ENCODE measurements at regions not wholly inside any gene's neighbourhood (a gene's known extent, or its start where the extent isn't known, plus 50 kb on each side); places are given as distances from the start of the nearest gene placed in this dataset.

DNA sequence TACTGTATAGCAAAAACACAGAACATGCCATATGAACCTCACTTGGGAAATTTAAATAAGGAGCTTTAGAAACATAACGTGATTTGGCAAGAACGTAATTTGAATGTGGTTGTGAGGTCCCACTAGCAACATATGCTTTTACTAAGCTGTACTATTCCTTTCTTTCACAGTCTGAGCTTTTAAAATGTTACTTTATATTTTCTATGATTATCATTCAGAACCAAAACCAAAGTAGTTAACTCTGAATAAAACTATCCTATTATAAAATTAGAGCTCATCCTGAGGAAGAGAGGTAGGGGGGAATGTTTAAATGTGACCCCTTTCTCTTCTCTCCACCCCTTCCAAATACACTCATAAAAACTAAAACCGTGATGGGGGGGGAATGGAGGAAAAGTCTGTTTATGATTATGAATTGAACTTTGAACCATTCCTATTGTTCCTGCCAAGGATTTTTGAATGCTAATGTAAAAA, 435.7 kb downstream of the NFIB start:
- no peaks in the 10 kb centered on the region for H3K36me3 ChIP-seq
- H3K27ac ChIP-seq = no peak overlapping the region
- TF ChIP-seq, protein P1, sequence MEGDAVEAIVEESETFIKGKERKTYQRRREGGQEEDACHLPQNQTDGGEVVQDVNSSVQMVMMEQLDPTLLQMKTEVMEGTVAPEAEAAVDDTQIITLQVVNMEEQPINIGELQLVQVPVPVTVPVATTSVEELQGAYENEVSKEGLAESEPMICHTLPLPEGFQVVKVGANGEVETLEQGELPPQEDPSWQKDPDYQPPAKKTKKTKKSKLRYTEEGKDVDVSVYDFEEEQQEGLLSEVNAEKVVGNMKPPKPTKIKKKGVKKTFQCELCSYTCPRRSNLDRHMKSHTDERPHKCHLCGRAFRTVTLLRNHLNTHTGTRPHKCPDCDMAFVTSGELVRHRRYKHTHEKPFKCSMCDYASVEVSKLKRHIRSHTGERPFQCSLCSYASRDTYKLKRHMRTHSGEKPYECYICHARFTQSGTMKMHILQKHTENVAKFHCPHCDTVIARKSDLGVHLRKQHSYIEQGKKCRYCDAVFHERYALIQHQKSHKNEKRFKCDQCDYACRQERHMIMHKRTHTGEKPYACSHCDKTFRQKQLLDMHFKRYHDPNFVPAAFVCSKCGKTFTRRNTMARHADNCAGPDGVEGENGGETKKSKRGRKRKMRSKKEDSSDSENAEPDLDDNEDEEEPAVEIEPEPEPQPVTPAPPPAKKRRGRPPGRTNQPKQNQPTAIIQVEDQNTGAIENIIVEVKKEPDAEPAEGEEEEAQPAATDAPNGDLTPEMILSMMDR (IDR thresholded peaks at IDR 0.05; ENCODE audit: low read depth, low read length) = no peak
- no peak overlapping the region for H3K4me3 ChIP-seq (ENCODE audit: low read depth, low read length)
- H3K9me3 ChIP-seq (ENCODE audit: severe bottlenecking) = no peaks in the 10 kb centered on the region
- DNase-seq = no peak
- no peaks in the 10 kb centered on the region for H3K27me3 ChIP-seq (ENCODE audit: insufficient read depth, low read depth, severe bottlenecking)

- DNase-seq = no peak
- no peaks in the 10 kb centered on the region for H3K36me3 ChIP-seq
- no peaks in the 10 kb centered on the region for H3K27me3 ChIP-seq (ENCODE audit: insufficient read depth, low read depth, severe bottlenecking)
- TF ChIP-seq, protein P1 (IDR thresholded peaks at IDR 0.05; ENCODE audit: low read depth, low read length) = no peak
- H3K4me3 ChIP-seq (ENCODE audit: low read depth, low read length) = no peak overlapping the region
- H3K27ac ChIP-seq = no peak overlapping the region
- no peaks in the 10 kb centered on the region for H3K9me3 ChIP-seq (ENCODE audit: severe bottlenecking)
Measured at GRCh38 chr9:13876741-13877140, 437.2 kb downstream of the NFIB start.

DNA sequence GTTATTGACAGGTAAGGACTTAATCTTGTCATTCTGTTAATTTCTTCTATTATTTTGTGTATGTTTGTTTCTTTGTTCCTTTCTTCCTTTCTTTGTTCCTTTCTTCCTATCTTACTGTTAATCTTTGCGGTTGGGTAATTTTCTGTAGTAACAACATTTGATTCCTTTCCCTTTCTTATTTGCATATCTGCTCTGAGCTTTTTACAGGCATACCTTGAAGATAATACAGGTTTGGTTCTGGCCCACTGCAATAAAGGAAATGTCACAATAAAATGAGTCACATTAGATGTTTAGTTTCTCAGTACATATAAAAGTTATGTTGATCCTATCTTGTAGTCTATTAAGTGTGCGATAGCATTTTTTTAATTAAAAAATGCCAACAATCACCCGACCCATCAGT, 440.7 kb downstream of the NFIB start:
- TF ChIP-seq, protein P1 (IDR thresholded peaks at IDR 0.05; ENCODE audit: low read depth, low read length) = no peak
- no peak for DNase-seq
- Histone ChIP-seq H3K4me3 (ENCODE audit: low read depth, low read length) (no peak overlapping the region), H3K27ac (no peak overlapping the region), H3K27me3 (ENCODE audit: insufficient read depth, low read depth, severe bottlenecking) (no peaks in the 10 kb centered on the region), H3K36me3 (no peaks in the 10 kb centered on the region), H3K9me3 (ENCODE audit: severe bottlenecking) (no peaks in the 10 kb centered on the region)

- Histone ChIP-seq H3K27ac (no peak overlapping the region), H3K27me3 (ENCODE audit: insufficient read depth, low read depth, severe bottlenecking) (no peaks in the 10 kb centered on the region), H3K9me3 (ENCODE audit: severe bottlenecking) (no peaks in the 10 kb centered on the region), H3K4me3 (ENCODE audit: low read depth, low read length) (no peak overlapping the region), H3K36me3 (no peaks in the 10 kb centered on the region)
- DNase-seq = no peak
- TF ChIP-seq, protein P1 (IDR thresholded peaks at IDR 0.05; ENCODE audit: low read depth, low read length) = no peak
Measured at GRCh38 chr9:13868336-13868735, 445.6 kb downstream of the NFIB start.

GRCh38 chr9:13865869-13866268, 448.1 kb downstream of the NFIB start:
- DNase-seq = no peak
- Histone ChIP-seq H3K27ac (no peak overlapping the region), H3K4me3 (ENCODE audit: low read depth, low read length) (no peak overlapping the region), H3K9me3 (ENCODE audit: severe bottlenecking) (no peaks in the 10 kb centered on the region), H3K36me3 (no peaks in the 10 kb centered on the region), H3K27me3 (ENCODE audit: insufficient read depth, low read depth, severe bottlenecking) (no peaks in the 10 kb centered on the region)
- TF ChIP-seq, protein P1 (IDR thresholded peaks at IDR 0.05; ENCODE audit: low read depth, low read length) = no peak

GRCh38 chr9:13863112-13863511, 450.8 kb downstream of the NFIB start:
- no peaks in the 10 kb centered on the region for H3K36me3 ChIP-seq
- H3K27me3 ChIP-seq (ENCODE audit: insufficient read depth, low read depth, severe bottlenecking) = no peaks in the 10 kb centered on the region
- TF ChIP-seq, protein P1 (IDR thresholded peaks at IDR 0.05; ENCODE audit: low read depth, low read length) = no peak
- no peaks in the 10 kb centered on the region for H3K9me3 ChIP-seq (ENCODE audit: severe bottlenecking)
- no peak overlapping the region for H3K4me3 ChIP-seq (ENCODE audit: low read depth, low read length)
- H3K27ac ChIP-seq = no peak overlapping the region
- no peak for DNase-seq
